Stimulated activated CD8-positive, alpha-beta memory T cell treated with anti-CD3 and anti-CD28 coated beads, Interleukin-15, amount 100 ng/mL, for 24 hours (primary cell): ENCODE measurements at regions not wholly inside any gene's neighbourhood (a gene's known extent, or its start where the extent isn't known, plus 50 kb on each side); places are given as distances from the start of the nearest gene placed in this dataset.

ENCODE experiments used
- DNase-seq: peaks from one replicate; pipeline ENCODE4 v3.0.0-alpha.2; 2020; ENCODE audit warnings: low read depth

DNA sequence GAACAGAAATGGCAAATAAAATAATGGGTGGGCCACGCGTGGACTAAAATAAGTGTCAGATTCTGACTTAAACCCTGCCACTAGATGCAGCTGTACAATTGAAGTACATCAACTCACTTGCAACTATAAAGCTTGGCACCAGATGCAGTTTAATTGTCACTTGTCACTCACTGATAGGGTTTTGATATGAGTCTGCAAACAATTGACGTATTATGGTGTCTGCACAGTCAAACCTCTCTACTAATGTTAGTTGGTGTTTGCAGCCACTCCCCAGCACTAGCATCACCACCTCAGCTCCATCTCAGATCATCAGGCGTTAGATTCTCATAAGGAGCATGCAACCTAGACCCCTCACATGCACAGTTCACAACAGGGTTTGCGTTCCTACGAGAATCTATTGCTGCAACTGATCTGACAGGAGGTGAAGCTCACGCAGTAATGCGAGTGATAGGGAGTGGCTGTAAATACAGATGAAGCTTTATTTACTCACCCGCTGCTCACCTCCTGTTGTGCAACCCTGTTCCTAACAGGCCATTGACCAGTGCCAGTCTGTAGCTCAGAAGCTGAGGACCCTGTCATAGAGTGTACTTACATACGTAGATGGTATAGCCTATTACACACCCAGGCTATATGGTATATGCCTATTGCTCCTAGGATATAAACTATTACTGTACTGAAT is 72.1 kb upstream of the SEMA6A start:
- no peak for DNase-seq

DNA sequence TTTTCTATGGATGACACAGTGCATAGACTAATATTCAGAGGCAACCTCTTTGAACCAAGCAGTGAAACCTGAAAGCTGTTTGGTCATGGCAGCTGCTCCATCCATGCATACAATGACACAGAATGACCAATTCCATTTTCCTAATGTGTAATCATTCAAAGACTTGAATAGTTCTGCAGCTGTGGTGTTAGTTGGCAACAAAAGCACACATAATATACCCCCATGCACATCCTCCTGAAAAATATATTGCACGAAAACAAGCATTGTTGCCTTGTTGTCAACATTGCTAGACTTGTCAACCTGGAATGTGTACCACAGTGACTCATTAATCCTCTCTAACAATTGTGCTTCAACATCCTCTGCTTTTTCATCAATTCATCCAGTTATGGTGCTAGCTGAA is 71.0 kb upstream of the SEMA6A start:
- DNase-seq: no peak

DNA sequence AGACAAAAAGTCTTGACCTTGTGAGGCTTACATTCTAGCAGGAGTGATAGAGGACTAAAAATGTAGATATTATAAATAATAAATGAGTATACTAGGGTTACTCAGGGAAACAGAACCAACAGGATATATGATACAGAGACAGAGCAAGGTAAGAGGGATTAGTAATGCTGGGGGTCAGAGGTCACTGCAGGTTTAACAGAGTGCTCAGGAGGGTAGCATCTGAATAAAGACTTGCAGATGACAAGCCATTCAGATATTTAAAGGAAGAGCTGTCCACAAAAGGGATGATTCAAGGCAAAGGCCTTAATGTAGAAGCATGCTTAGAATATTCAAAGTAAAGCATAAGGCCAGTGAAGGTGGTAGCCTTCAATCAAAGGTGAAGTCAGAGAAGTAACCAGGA is 65.6 kb upstream of the SEMA6A start:
- DNase-seq: no peak

DNA sequence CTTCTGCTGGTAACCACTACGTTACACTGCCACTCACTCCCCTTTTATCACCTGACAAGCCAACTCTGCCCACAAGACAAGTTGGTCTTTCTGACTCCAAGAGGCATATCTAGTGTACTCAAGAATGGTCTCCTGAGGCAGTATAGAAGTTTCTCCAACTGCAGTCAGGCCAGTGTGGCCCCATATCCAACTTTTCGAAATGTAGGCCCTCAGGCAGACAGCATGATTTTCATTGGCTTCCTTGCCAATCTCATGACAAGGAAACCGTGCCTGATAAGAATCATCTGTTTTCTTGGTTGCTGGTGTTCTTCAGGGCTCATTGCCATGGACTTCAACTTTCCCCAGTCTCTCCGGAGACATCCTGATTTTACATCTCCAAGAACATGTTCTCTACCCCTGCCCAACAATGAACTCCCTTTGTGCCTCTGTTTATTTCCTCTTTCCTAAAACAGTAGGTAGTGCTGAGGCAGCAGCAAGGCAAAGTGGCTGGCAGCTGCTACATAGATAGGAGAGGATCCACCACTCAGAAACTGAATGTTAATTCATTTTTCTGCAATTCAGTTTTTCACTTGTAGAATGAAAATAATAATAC is 62.6 kb upstream of the SEMA6A start:
- no peak for DNase-seq

DNA sequence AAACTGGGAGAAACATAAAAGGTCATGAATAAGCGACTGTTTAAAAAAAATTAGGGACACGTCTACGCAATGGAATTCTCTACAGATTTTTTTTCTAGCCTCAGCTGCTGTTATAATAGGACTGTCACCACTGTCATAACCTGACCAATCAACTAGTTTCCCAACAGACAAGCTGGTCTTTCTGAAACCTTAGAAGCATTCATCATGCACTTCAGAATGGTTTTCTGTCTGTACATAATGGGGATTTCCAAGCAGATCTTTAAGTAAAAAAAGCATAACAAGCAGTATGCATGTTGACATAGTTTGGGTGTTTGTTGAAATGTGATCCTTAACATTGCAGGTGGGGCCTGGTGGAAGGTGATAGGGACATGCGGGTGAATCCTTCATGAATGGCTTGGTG is 58.3 kb upstream of the SEMA6A start:
- DNase-seq: no peak

DNA sequence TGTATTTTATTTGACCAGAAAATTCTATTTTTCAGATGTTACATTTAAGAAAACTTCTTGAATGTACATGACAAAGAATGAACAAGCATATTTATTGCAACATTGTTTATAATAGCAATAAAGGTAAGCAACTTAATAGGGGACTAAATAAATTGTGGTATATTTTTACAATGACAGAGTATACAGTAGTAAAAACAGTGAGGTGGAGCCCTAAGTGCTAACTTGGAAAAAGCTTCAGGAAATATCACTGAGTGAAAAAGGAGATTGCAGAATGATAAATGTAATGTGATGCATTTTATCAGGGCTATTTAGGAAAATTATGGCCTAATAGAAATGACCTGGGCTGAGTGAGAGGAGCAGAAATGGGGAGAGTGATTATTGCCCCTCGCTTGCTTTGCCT is 56.5 kb upstream of the SEMA6A start:
- no peak for DNase-seq

DNA sequence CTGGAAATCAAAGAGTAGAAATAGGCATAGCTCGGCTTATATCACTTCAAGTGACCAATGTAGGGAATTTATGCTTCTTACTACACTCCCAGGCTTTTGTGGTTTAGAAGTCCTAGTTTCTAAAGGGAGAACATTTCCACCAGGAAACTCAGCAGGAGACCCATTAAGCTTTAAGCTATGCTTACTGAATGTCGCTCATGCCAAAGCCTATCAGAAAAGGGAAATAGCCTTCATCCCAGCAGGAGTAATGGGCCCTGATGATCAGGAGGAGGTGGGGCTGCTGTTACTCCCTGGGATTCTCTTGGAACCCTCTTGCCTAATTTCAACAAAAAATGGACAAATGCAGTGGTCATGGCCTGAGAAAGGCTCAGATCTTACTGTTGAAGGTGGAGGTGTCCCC is 54.5 kb upstream of the SEMA6A start:
- DNase-seq: no peak

DNA sequence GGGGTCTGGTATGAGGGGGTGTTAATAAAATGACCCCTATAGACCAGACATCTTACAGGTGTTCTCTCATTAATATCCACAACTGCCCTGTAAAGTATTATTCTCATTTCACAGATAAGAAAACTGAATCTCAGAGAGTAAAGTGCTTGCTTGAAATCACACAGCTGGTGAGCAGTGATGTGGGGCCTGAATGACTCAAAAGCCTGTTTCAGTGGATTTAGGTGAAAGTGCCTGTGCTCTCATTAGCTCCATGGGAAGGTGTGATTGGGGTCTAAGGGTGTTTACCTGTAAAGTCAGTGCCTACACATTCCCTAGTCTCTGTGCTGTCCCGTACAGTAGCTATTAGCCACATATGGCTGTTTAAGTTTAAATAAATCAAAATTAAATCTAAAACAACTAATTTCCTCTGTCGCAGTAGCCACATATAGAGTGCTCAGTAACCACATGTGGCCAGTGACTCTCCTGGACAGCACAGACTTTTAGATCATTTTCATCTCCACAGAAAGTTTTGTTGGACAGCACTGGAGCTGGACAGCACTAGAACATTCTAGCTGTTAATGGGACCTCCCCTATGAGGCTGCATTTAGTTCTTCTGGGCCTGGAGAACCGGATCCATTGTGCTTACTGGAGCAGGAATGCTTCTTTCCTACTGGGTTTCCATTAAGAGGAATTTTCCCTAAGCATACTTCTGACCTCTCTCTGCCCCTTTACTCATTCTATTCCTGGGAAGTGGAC is 52.5 kb upstream of the SEMA6A start:
- no peak for DNase-seq

DNA sequence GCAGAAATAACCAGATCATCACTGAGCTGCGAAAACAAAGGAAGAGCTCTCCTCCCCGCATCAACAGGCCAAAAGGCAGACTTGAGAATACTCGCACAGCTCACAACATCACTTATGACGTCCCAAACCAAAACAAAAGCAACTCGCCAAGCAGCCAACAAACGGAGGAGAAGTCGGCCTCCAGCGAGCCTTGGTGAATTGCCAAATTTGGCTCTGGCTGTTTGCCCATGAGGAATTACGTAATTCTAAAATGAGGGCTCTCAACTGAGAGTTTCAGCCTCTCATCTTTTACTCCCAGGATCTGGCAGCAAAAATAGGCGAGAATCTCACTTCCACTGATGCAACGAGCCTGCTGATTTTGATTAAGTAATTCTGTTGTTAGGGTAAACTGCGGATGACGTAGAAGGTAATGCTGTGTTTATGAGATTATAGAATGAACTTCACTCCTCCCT is 51.7 kb upstream of the SEMA6A start:
- no peak for DNase-seq
